ENCODE measurements at regions not wholly inside any gene's neighbourhood (a gene's known extent, or its start where the extent isn't known, plus 50 kb on each side); places are given as distances from the start of the nearest gene placed in this dataset.

GRCh38 chr5:129379406-129379805, 80.7 kb upstream of the ADAMTS19 start (continued):
- TF ChIP-seq RAD21 (IDR thresholded peaks at IDR 0.05; ENCODE audit: low read depth) (no peak), CTCF (IDR thresholded peaks at IDR 0.05 in 2 of 3, conservative IDR thresholded peaks at IDR 0.05 in 1 of 3; ENCODE audit: borderline replicate concordance in 1 of 3, insufficient read depth in 1 of 3, low read depth in 2 of 3, low read length in 2 of 3) (no peak), ATF3 (IDR thresholded peaks at IDR 0.05) (no peak)

- no TSS peak for BruUV-seq (replicated peaks)
- H3K27me3 ChIP-seq (ENCODE audit: insufficient read depth, low read length) = no peaks in the 10 kb centered on the region
- ChIA-PET POLR2A (no interaction called here), RAD21 (ENCODE audit: low non-redundant PET in 1 of 2, low total read pairs in 2 of 2, uncharacterized antibody in 2 of 2, unreplicated experiment in 2 of 2) (no interaction called here), CTCF (no interaction called here)
- H3K9me2 ChIP-seq (ENCODE audit: insufficient read depth) = no peaks in the 10 kb centered on the region
- H2AFZ ChIP-seq (ENCODE audit: low read depth, low read length, poor library complexity, severe bottlenecking) = no peak overlapping the region
- no peak overlapping the region for H3K4me3 ChIP-seq (replicated peaks in 1 of 2; ENCODE audit: low read depth in 1 of 2, low read length in 2 of 2)
- H3K36me3 ChIP-seq (ENCODE audit: control insufficient read depth in 1 of 2, insufficient read depth in 2 of 2, low read length in 2 of 2) = no peaks in the 10 kb centered on the region
- TF ChIP-seq CBX3 (IDR thresholded peaks at IDR 0.05; ENCODE audit: low read depth) = no peak
- no peak for TF ChIP-seq SIN3A (IDR thresholded peaks at IDR 0.05; ENCODE audit: low read depth)
- H3K79me2 ChIP-seq (ENCODE audit: insufficient read depth, low read length) = no peaks in the 10 kb centered on the region
- no peak overlapping the region for H3K9ac ChIP-seq (ENCODE audit: low read length)
- no peaks in the 10 kb centered on the region; a peak in 1 of 4 replicates for H3K4me1 ChIP-seq (ENCODE audit: control insufficient read depth in 1 of 2, insufficient read depth in 2 of 2, low read length in 2 of 2)
- H3K27ac ChIP-seq (ENCODE audit: low read depth, low read length) = no peak overlapping the region
- intact Hi-C loops (cut with micrococcal nuclease) = no loop called here
- no peaks in the 10 kb centered on the region for H4K20me1 ChIP-seq (ENCODE audit: insufficient read depth)
- H3K4me2 ChIP-seq (ENCODE audit: low read length) = no peak overlapping the region
- ATAC-seq = no peak
- DNase-seq (ENCODE audit: low read depth, low spot score) = no peak
- H3K9me3 ChIP-seq (ENCODE audit: control insufficient read depth in 1 of 2, insufficient read depth in 1 of 2, low read depth in 1 of 2, low read length in 2 of 2) = no peaks in the 10 kb centered on the region
Measured at GRCh38 chr5:129382921-129383672, 77.0 kb upstream of the ADAMTS19 start.
